Progenitor cell of endocrine pancreas (in vitro differentiated cells): ENCODE measurements at regions not wholly inside any gene's neighbourhood (a gene's known extent, or its start where the extent isn't known, plus 50 kb on each side); places are given as distances from the start of the nearest gene placed in this dataset.

ENCODE experiments used
- DNase-seq: peaks from one replicate; pipeline ENCODE4 v3.0.0; 2021; ENCODE audit warnings: low spot score; ENCODE audit not compliant: unreplicated experiment
- H3K27ac Mint-ChIP-seq: 2 replicates; pipeline ENCODE4 v1.8.0; 2021; ENCODE audit warnings: mild to moderate bottlenecking, moderate library complexity, mixed read lengths
- H3K27me3 Mint-ChIP-seq: 2 replicates; pipeline ENCODE4 v1.8.0; 2021; ENCODE audit warnings: mixed read lengths
- H3K36me3 Mint-ChIP-seq: 2 replicates; pipeline ENCODE4 v1.8.0; 2022; ENCODE audit warnings: mixed read lengths; ENCODE audit not compliant: insufficient read depth
- H3K4me1 Mint-ChIP-seq: 2 replicates; pipeline ENCODE4 v1.8.0; 2021; ENCODE audit warnings: low read depth, mixed read lengths
- H3K4me3 Mint-ChIP-seq: 2 replicates; pipeline ENCODE4 v1.8.0; 2021; ENCODE audit warnings: low read depth, mild to moderate bottlenecking, moderate library complexity, mixed read lengths
- H3K9me3 Mint-ChIP-seq: 2 replicates; pipeline ENCODE4 v1.8.0; 2021; ENCODE audit warnings: low read depth, mixed read lengths
- TF ChIP-seq, protein P1 (sequence below): fragments of 200-600 bp; sonication (generic); IDR thresholded peaks from one replicate; pipeline ENCODE4 v1.5.0; 2021; ENCODE audit warnings: antibody characterized with exemption, mild to moderate bottlenecking; ENCODE audit not compliant: unreplicated experiment

GRCh38 chr17:79338152-79338551, 263.5 kb downstream of the ENGASE start:
- no peak overlapping the region for H3K4me3 Mint-ChIP-seq
- H3K36me3 Mint-ChIP-seq: no peaks in the 10 kb centered on the region
- no peaks in the 10 kb centered on the region for H3K9me3 Mint-ChIP-seq
- DNase-seq: no peak
- H3K27ac Mint-ChIP-seq: no peak overlapping the region
- H3K27me3 Mint-ChIP-seq: peaks cover 43% of the 10 kb centered on the region
- H3K4me1 Mint-ChIP-seq: no peaks in the 10 kb centered on the region
- TF ChIP-seq, protein P1, sequence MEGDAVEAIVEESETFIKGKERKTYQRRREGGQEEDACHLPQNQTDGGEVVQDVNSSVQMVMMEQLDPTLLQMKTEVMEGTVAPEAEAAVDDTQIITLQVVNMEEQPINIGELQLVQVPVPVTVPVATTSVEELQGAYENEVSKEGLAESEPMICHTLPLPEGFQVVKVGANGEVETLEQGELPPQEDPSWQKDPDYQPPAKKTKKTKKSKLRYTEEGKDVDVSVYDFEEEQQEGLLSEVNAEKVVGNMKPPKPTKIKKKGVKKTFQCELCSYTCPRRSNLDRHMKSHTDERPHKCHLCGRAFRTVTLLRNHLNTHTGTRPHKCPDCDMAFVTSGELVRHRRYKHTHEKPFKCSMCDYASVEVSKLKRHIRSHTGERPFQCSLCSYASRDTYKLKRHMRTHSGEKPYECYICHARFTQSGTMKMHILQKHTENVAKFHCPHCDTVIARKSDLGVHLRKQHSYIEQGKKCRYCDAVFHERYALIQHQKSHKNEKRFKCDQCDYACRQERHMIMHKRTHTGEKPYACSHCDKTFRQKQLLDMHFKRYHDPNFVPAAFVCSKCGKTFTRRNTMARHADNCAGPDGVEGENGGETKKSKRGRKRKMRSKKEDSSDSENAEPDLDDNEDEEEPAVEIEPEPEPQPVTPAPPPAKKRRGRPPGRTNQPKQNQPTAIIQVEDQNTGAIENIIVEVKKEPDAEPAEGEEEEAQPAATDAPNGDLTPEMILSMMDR: no peak

DNA sequence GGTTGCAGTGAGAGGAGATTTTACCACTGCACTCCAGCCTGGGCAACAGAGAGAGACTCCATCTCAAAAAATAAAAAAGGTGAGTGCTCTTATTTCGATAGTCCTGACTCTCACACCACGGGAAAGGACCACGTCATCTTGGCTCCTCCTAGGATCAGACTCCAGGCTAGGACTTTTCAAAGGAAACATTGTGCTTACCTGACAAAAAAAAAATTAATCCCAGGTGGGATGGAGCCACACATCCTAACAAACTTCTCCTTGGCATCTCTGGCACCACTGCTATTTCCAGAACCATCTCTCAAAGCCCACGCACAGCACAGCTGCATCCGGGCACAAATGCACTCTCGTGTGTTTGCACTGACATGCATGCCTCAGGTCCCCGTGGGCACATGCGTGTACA, 262.4 kb downstream of the ENGASE start:
- H3K36me3 Mint-ChIP-seq: no peaks in the 10 kb centered on the region
- TF ChIP-seq, protein P1: no peak
- no peak overlapping the region for H3K4me3 Mint-ChIP-seq
- H3K9me3 Mint-ChIP-seq: no peaks in the 10 kb centered on the region
- H3K4me1 Mint-ChIP-seq: no peaks in the 10 kb centered on the region
- no peak overlapping the region for H3K27ac Mint-ChIP-seq
- H3K27me3 Mint-ChIP-seq: peaks cover 43% of the 10 kb centered on the region
- no peak for DNase-seq

DNA sequence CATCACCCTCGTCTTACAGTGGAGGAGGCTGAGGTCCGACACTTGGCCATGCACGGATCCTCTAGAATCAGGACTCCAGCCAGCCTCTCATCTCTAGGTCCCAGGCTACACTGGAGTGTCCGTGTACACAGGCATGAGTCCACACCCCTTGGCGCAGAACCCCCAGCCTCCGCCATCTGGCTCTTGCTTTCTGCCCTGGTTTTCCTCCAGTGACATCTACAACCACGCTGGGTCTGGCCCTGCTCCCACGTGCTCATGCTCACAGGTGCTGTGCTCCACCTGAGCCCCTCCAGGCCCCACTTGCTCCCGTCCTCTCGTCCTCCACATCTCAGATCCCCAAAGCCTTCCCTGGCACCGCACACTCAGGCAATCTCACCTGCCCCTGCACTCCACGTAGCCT, 260.8 kb downstream of the ENGASE start:
- Mint-ChIP-seq H3K27me3 (peaks cover 53% of the 10 kb centered on the region), H3K27ac (no peak overlapping the region), H3K9me3 (no peaks in the 10 kb centered on the region), H3K4me1 (no peaks in the 10 kb centered on the region), H3K36me3 (no peaks in the 10 kb centered on the region), H3K4me3 (no peak overlapping the region)
- DNase-seq: no peak
- TF ChIP-seq, protein P1: no peak

DNA sequence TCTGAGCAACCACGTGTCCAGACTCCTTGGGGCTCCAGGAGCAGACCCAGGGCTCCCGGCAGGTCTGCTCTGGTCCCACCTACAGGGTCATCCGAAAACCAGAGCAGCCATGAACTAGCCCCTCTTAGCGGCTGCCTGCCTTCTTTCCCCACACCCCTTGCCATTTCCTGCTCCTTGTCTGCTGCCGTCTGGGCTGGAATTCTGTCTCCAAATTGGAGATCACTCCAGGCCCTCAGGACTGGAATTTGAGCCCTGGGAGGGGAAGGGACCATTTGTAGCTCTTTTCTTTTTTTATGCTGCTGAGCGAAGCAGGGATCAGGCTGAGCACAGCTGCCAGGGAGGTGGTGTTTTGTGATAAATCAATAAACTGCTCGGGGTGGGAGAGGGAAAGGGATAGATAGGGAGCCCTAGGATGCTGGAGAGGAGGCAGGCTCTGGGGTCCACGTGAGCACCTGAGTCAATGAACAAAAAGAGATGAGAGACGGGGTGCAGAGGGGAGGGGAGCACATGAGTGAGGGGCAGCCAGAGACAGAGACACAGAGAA, 257.5 kb downstream of the ENGASE start:
- no peak overlapping the region for H3K4me3 Mint-ChIP-seq
- H3K9me3 Mint-ChIP-seq: no peaks in the 10 kb centered on the region
- H3K27ac Mint-ChIP-seq: no peak overlapping the region
- H3K4me1 Mint-ChIP-seq: no peaks in the 10 kb centered on the region
- no peak for DNase-seq
- TF ChIP-seq, protein P1: no peak
- H3K36me3 Mint-ChIP-seq: no peaks in the 10 kb centered on the region
- peaks cover 68% of the 10 kb centered on the region for H3K27me3 Mint-ChIP-seq

- H3K27me3 Mint-ChIP-seq: peaks cover 70% of the 10 kb centered on the region
- no peaks in the 10 kb centered on the region for H3K4me1 Mint-ChIP-seq
- H3K4me3 Mint-ChIP-seq: no peak overlapping the region
- TF ChIP-seq, protein P1: no peak
- no peak for DNase-seq
- no peaks in the 10 kb centered on the region for H3K9me3 Mint-ChIP-seq
- H3K36me3 Mint-ChIP-seq: no peaks in the 10 kb centered on the region
- H3K27ac Mint-ChIP-seq: no peak overlapping the region
Measured at GRCh38 chr17:79331492-79331891, 256.9 kb downstream of the ENGASE start.
